Pancreas (tissue), 10 donors: ENCODE measurements at regions not wholly inside any gene's neighbourhood (a gene's known extent, or its start where the extent isn't known, plus 50 kb on each side); places are given as distances from the start of the nearest gene placed in this dataset.

Source experiments
- ATAC-seq, 4 donors: fragments of 200-7000 bp; cut with Tn5 transposase; one replicate each; pipeline versions ENCODE4 v1.8.0 to v1.9.1; 2020; ENCODE audit warnings: mild to moderate bottlenecking in 4 of 4, moderate library complexity in 4 of 4
- DNase-seq, 6 donors: peaks; one replicate each; pipeline ENCODE4 v3.0.0-alpha.2; 2020
- FAIRE-seq: peaks from 2 replicates; lab custom pipeline; 2012; peaks lifted over from hg19 to GRCh38; lab: Jason Lieb, UNC
- H3K27ac ChIP-seq, 4 donors: fragments of 200-600 bp; sonication (generic); 1 replicate in 3 of 4; 2 replicates in 1 of 4; pipeline versions ENCODE4 v1.5.0 to v1.8.0; 2020
- H3K27me3 ChIP-seq, 4 donors: fragments of 200-600 bp; one replicate each; pipeline ENCODE4 v1.8.0; 2021
- H3K36me3 ChIP-seq, 3 donors: fragments of 200-600 bp; sonication (generic) in 1 of 3; one replicate each; pipeline versions ENCODE4 v1.5.0 to v1.8.0; 2020 to 2021
- H3K4me1 ChIP-seq, 3 donors: fragments of 200-600 bp; one replicate each; pipeline ENCODE4 v1.8.0; 2021
- H3K4me3 ChIP-seq, 4 donors: fragments of 200-600 bp; sonication (generic) in 2 of 4; one replicate each; pipeline versions ENCODE4 v1.5.0 to v1.8.0; 2020 to 2021
- H3K9me3 ChIP-seq, 4 donors: fragments of 200-600 bp; one replicate each; pipeline ENCODE4 v1.8.0; 2021
- CTCF ChIP-seq, 4 donors: fragments of 200-600 bp; sonication (generic) in 3 of 4; IDR thresholded peaks; one replicate each; pipeline versions ENCODE4 v1.5.0 to v1.8.0; 2021; ENCODE audit warnings: antibody characterized with exemption in 4 of 4
- WGBS, 2 donors: extraction: QIAGEN DNeasy Blood & Tissue Kit; methylation state at CpG; one replicate each; pipeline ENCODE4 v1.1.7; 2013; 5-methylcytosine and 5-hydroxymethylcytosine counted together
- intact Hi-C, 3 donors: fragments of 100-400 bp; cut with DNase I; formaldehyde crosslinking; loops; one replicate each; pipeline versions ENCODE4 v1.11.1 to v1.14.2; 2022
- donor health status: healthy with polysubstance abuse.
- donor health status: DM: no; HTN: no; CAD: no; lungs with moderate emphysema.
- donor health status: DM: no; HTN: no; CAD: no.
- donor health status: control.
- donor health status: control.
- donor health status: Bipolar disorder and iron deficiency.
- donor health status: DM: yes; HTN: yes; CAD: no.
- donor health status: DM: no; HTN: no; CAD: no.
- donor health status: DM: no; HTN: no; CAD: no.
- donor health status: DM: yes; HTN: yes; CAD: no.

- H3K36me3 ChIP-seq, result peaks cover 0 to 4% (median 0%) of the 10 kb centered on the region in 3 donors
These were observed 87.5 kb downstream of the NCOR2 start for GRCh38 chr12:124479680-124480468.

DNA sequence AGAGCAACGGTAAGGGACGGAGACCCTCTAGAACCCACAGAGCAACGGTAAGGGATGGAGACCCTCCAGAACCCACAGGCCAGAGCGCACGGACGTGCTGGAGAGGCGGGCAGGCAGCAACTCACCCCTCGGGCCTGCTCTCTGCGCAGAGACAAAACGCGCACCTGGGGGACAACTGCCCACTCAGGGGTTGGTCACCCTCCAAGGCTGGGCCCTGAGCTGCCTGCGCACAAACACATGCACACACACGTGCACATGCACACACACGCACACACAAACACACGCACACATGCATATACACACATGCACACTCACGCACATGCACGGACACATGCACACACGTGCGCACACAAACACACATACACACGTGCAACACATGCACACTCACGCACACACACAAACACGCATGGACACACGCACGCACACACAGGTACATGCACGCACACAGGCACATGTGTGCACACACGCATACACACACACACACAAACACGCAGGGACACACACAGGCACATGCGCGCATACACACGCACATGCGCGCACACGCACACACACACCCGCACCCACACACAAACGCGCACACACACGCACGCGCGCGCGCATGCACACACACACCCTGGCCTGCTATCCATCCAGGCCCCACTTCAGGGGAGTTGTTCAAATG lies 88.3 kb downstream of the NCOR2 start:
- ATAC-seq, result no peak
- Histone ChIP-seq H3K36me3 (peaks cover 0 to 4% (median 0%) of the 10 kb centered on the region in 3 donors), H3K27me3 (no peaks in the 10 kb centered on the region), H3K4me3 (no peak overlapping the region), H3K27ac (no peak overlapping the region), H3K4me1 (no peaks in the 10 kb centered on the region), H3K9me3 (no peaks in the 10 kb centered on the region)
- peak in 1 of 6 donors; percentile 52 for DNase-seq
- no peak for FAIRE-seq
- TF ChIP-seq CTCF (IDR thresholded peaks at IDR 0.05), result no peak
- 94% methylated on average over 42 of the region's 42 CpGs for WGBS, 2 donors
- intact Hi-C loops, result no loop called here

More at GRCh38 chr12:124479680-124480468, 87.5 kb downstream of the NCOR2 start:
- Histone ChIP-seq H3K4me1 (no peaks in the 10 kb centered on the region), H3K27me3 (no peaks in the 10 kb centered on the region), H3K9me3 (no peaks in the 10 kb centered on the region), H3K27ac (peak overlapping the region in 1 of 4 donors; percentile 15), H3K4me3 (no peak overlapping the region)
- peak in 2 of 6 donors; percentile 54 to 70 for DNase-seq
- no peak for TF ChIP-seq CTCF (IDR thresholded peaks at IDR 0.05)
- no peak for FAIRE-seq
- peak in 3 of 4 donors; percentile 4 to 15 (median 5) for ATAC-seq
- 71 to 77% methylated on average over 19 of the region's 19 CpGs for WGBS, 2 donors
- intact Hi-C loops, result no loop called here

DNA sequence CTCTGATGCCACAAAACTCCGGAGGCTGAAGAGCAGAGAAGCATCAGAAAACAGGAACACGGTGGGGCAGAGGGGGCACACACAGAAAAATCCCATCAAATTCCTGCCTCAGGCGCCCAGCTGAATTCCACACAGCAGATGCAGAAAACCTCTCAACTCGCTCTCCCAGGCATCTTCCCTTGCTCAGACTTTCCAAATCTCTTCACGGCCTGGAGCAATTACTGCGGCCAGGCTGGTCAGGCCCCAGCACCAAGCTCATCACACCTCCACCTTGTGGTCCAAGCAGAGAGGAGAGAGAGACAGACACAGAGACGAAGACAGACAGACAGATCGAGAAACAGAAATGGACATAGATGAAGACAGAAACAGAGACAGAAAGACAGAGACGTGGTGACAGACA lies 89.0 kb downstream of the NCOR2 start:
- Histone ChIP-seq H3K4me1 (no peaks in the 10 kb centered on the region), H3K9me3 (no peaks in the 10 kb centered on the region), H3K27ac (no peak overlapping the region), H3K36me3 (peaks cover 0 to 4% (median 0%) of the 10 kb centered on the region in 3 donors), H3K4me3 (no peak overlapping the region), H3K27me3 (no peaks in the 10 kb centered on the region)
- 86 to 90% methylated on average over 9 of the region's 9 CpGs for WGBS, 2 donors
- no peak for TF ChIP-seq CTCF (IDR thresholded peaks at IDR 0.05)
- no peak for ATAC-seq
- no peak for FAIRE-seq
- no peak for DNase-seq
- intact Hi-C loops, result no loop called here

- peaks cover 0 to 12% (median 1%) of the 10 kb centered on the region in 3 donors for H3K36me3 ChIP-seq
- H3K27ac ChIP-seq, result no peak overlapping the region
- H3K4me3 ChIP-seq, result no peak overlapping the region
- ATAC-seq (no peak), FAIRE-seq (no peak), DNase-seq (peak in 1 of 6 donors; percentile 23)
- no peak for TF ChIP-seq CTCF (IDR thresholded peaks at IDR 0.05)
- H3K4me1 ChIP-seq, result no peaks in the 10 kb centered on the region
- H3K9me3 ChIP-seq, result no peaks in the 10 kb centered on the region
- intact Hi-C loops, result no loop called here
- H3K27me3 ChIP-seq, result no peaks in the 10 kb centered on the region
- WGBS, 2 donors, result 86 to 89% methylated on average over 15 of the region's 15 CpGs
These were observed 90.1 kb downstream of the NCOR2 start for GRCh38 chr12:124477107-124477915.
